CMK (cell line): ENCODE measurements at regions not wholly inside any gene's neighbourhood (a gene's known extent, or its start where the extent isn't known, plus 50 kb on each side); places are given as distances from the start of the nearest gene placed in this dataset.
A peak's percentile ranks its signal among the peaks of the same experiment; 100 is the strongest.

Experiments used
- DNase-seq: peaks from one replicate; pipeline ENCODE4 v3.0.0-alpha.2; 2010; ENCODE audit warnings: low read depth

GRCh38 chr5:136689552-136689951 lies 324.2 kb upstream of the TRPC7 start:
- no peak for DNase-seq

GRCh38 chr5:136686192-136686872 lies 321.0 kb upstream of the TRPC7 start:
- no peak for DNase-seq

- DNase-seq, result no peak
Measured at GRCh38 chr5:136682986-136683385, 317.6 kb upstream of the TRPC7 start.

GRCh38 chr5:136679233-136679632 lies 313.9 kb upstream of the TRPC7 start:
- peak; percentile 46 for DNase-seq

- DNase-seq, result no peak
Measured at GRCh38 chr5:136677217-136677616, 311.9 kb upstream of the TRPC7 start.

- no peak for DNase-seq
Measured at GRCh38 chr5:136676685-136677084, 311.3 kb upstream of the TRPC7 start.

- DNase-seq, result no peak
Measured at GRCh38 chr5:136675769-136676168, 310.4 kb upstream of the TRPC7 start.

- no peak for DNase-seq
Measured at GRCh38 chr5:136674178-136674577, 308.8 kb upstream of the TRPC7 start.

- DNase-seq, result no peak
Measured at GRCh38 chr5:136667789-136668188, 302.4 kb upstream of the TRPC7 start.

GRCh38 chr5:136666970-136667620 lies 301.8 kb upstream of the TRPC7 start:
- DNase-seq, result peak; percentile 38

GRCh38 chr5:136665331-136665730 lies 300.0 kb upstream of the TRPC7 start:
- no peak for DNase-seq

GRCh38 chr5:136661026-136661425 lies 295.7 kb upstream of the TRPC7 start:
- DNase-seq, result no peak

- DNase-seq, result no peak
Measured at GRCh38 chr5:136656811-136657210, 291.5 kb upstream of the TRPC7 start.

GRCh38 chr5:136655468-136655867 lies 290.1 kb upstream of the TRPC7 start:
- no peak for DNase-seq

GRCh38 chr5:136646915-136647314 lies 281.6 kb upstream of the TRPC7 start:
- no peak for DNase-seq

GRCh38 chr5:136642976-136643375 lies 277.6 kb upstream of the TRPC7 start:
- no peak for DNase-seq

GRCh38 chr5:136639616-136640015 lies 274.3 kb upstream of the TRPC7 start:
- DNase-seq, result no peak

- no peak for DNase-seq
Measured at GRCh38 chr5:136638084-136638483, 272.7 kb upstream of the TRPC7 start.

GRCh38 chr5:136636001-136636400 lies 270.7 kb upstream of the TRPC7 start:
- no peak for DNase-seq

- no peak for DNase-seq
Measured at GRCh38 chr5:136631186-136631585, 265.8 kb upstream of the TRPC7 start.

GRCh38 chr5:136629125-136629792 lies 263.9 kb upstream of the TRPC7 start:
- DNase-seq, result no peak

GRCh38 chr5:136626531-136626930 lies 261.2 kb upstream of the TRPC7 start:
- DNase-seq, result no peak

GRCh38 chr5:136622747-136623146 lies 257.4 kb upstream of the TRPC7 start:
- no peak for DNase-seq
